Spleen (tissue), 7 donors: ENCODE measurements at regions not wholly inside any gene's neighbourhood (a gene's known extent, or its start where the extent isn't known, plus 50 kb on each side); places are given as distances from the start of the nearest gene placed in this dataset.

Experiments used
- CTCF ChIP-seq, 11 experiments: fragments of 200-600 bp in 7 of 11; fragments of 450-650 bp in 4 of 11; sonication (generic) in 4 of 11; IDR thresholded peaks in 8 of 11; conservative IDR thresholded peaks in 3 of 11; 1 replicate in 7 of 11; 2 replicates in 4 of 11; pipeline versions ENCODE4 v1.4.0 to v1.8.0; 2016 to 2021; ENCODE audit warnings: antibody characterized with exemption in 11 of 11, inconsistent platforms in 4 of 11, mild to moderate bottlenecking in 1 of 11
- POLR2A ChIP-seq, 3 donors: fragments of 450-650 bp; IDR thresholded peaks; one replicate each; pipeline ENCODE4 v1.5.1; 2017; ENCODE audit warnings: antibody characterized with exemption in 3 of 3, mild to moderate bottlenecking in 1 of 3
- donor health status: DM: no; HTN: no; CAD: no; lungs with moderate emphysema.
- donor health status: DM: no; HTN: no; CAD: no.
- donor health status: DM: no; HTN: no; CAD: no.

- TF ChIP-seq CTCF (IDR thresholded peaks at IDR 0.05 in 8 of 11, conservative IDR thresholded peaks at IDR 0.05 in 3 of 11) (no peak), POLR2A (IDR thresholded peaks at IDR 0.05) (no peak)
Observed at GRCh38 chr1:193437785-193438184, 251.4 kb upstream of the B3GALT2 start.
